ENCODE measurements at regions not wholly inside any gene's neighbourhood (a gene's known extent, or its start where the extent isn't known, plus 50 kb on each side); places are given as distances from the start of the nearest gene placed in this dataset.

GRCh38 chr16:86809458-86809955, 231.2 kb downstream of the FOXL1 start:
- DNase-seq: no peak

GRCh38 chr16:86810062-86810461, 231.7 kb downstream of the FOXL1 start:
- no peak for DNase-seq

DNA sequence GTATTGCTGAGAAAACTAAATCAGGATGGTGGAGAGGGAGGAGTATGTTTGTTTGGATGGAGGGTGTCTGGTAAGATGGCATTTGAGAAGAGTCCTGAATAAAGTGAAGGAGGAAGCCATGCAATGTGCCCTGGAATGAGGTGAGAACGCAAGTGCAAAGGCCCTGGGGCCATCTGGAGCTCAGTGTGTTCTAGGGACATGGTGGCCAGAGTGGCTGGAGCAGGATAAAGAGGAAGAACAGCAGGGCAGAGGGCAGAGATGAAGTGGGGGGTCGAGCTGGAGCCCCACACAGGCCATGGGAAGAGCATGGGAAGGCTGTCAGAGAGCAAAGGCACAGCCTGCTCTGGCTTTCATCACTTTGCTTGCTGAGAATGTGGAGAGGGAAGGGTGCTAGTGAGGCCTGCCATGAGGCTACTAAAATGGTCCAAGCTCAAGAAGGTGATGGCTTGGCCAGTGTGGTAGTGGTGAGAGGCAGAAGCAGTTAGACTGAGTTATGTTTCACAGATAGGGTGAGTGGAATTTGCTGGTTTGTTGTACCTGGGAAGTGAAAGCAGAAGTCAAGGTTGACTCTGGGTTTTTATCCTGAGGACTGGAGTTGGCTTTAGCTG, 234.1 kb downstream of the FOXL1 start:
- no peak for DNase-seq

DNA sequence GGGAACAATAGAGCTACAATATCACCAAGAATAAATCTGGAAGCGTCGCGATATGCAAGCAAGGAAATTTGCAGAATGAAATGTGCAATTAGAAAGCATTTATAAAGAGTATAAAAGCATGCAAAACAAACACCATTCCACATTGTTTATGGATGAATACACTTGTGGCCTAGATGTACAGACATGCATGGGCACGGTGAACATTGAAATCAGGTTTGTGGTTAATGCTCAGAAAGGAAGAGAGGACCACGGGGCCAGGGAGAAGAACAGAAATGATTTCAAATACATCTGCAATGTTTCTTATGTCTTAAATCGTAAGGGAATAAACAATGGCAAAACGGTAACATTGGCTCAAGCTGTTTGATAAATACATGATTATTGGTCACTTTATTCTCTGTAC, 235.9 kb downstream of the FOXL1 start:
- no peak for DNase-seq

DNA sequence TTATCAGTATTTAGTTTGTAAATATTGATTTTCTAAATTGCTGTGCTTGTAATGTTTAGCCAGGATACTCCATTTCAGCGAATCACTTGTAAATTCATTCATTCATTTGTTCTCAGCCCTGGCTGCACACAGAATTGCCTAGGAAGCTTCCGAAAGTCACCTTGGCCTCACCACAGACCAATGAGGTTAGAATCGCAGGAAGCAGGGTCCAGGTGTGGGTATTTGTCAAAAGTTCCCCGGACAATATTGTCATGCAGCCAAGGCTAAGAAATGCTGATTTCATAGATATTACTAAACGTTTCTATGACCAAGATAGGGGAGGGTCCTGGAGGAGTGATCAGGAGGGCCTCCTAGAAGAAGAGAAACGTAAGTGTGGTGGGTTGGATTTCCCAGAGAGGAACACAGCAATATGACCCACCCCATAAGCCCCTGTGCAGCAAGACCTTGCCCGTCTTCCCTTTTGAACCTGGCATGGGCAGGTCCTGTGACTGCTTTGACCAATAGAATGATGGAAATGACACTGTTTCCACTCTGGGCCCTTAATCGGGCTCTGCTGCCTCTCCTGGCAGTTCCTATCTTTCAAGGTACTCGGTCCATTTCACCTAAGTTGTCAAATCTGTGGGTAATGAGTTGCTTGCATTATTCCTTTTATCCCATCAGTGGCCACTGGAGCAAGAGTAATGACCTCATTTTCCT, 238.7 kb downstream of the FOXL1 start:
- no peak for DNase-seq

DNA sequence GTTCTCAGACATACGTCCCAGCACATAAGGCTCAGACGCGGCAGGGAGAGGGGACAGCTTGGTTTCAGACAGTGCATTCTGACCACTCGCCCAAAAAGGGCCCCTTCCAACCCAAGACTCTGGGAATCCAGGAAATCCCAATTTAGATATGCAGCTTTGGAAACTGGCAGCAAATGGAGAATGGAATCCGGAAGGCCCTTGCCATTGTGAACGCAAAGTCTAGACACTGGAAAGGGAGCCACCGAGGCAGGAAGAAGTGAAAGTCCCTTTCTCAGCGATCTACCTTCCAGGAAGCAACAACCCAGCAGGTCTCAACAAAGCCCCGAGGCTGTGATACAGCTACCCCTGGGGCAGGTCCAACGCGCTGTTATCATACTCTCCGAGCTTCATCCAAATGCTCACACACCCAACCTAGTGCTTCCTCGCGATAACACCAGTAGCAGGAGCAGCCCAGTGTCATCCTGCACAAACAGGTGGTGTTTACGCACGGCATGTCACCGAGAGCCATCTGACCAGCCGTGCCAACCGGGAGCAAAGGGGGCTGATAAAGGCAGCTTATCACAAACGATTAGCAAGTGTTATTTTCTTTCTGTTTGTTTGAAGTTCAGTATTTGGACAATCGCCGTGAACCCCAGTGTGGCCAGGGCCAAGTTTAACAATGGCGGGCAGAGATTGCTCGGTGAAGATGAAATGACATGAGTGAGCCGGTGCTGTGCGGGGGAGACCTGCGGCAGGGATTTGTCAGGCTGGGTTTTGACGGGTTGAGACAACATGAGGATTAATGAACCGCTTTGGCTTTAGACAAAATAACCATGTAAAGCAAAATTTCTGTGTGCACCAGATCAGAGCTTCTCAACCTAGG, 240.6 kb downstream of the FOXL1 start:
- no peak for DNase-seq

- DNase-seq: no peak
Measured at GRCh38 chr16:86819533-86819892, 241.2 kb downstream of the FOXL1 start.

- no peak for DNase-seq
Measured at GRCh38 chr16:86821895-86822294, 243.5 kb downstream of the FOXL1 start.

DNA sequence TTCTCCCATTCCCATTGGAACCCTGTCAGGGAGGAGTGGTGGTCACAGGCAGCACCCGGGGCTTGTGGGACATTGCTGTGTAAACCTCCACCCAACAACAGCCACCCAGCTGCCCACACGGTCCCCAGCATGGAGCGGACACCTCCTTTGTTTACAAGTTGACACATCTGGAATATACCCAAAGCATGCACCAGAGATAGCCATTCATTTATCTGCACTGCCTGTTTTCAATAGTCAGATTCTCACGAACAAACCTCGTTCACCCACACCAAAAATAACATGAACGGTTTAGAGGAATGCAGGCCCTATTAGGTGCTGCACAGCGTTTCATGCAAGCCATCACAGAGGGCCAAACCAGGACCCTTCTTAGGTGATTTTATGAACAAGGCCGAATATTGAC, 244.8 kb downstream of the FOXL1 start:
- no peak for DNase-seq

- no peak for DNase-seq
Measured at GRCh38 chr16:86823888-86824671, 245.7 kb downstream of the FOXL1 start.

DNA sequence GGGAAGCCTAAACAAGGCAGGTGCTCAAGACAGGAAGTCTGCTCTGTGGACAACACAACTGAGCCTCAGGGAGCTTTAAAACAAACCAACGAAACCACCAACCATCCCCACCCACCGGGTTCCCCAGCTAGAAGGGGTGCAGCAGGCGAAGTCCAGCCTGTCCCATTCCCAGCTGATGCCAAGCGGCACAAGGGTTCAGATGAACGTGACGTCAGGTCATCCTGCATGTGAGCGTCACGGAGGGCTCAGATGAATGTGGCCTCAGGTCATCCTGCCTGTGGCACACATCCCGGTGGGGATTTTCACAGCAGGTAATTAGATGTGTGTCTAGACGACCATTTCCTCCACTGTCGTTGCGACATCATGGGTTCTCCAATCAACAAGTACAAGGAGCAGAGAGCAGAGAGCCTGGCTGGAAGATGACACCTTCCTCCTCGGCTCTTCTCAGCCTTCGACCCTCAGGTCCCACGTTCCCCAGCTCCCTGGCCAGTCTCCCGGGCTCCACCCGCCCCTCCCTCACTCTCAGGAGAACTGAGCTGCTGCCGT, 246.5 kb downstream of the FOXL1 start:
- no peak for DNase-seq

DNA sequence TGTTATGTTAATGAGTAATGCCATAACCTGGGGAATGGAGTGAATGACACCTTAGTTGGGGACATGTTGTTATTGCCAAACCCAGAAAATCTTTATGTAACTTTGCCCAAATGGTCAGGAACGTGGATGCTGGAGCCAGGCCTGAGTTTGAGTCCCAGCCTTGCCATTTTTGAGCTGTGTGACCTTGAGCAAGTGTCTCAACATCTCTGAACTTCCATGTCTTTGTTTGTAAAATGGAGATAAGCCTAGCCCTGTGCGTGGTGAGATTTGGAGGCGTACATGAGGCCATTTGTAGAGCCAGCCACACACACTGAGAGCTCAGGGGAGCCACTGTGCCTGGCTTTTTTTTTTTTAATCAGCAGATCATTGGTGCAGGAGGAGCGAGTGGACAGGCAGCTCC, 247.3 kb downstream of the FOXL1 start:
- no peak for DNase-seq

- no peak for DNase-seq
Measured at GRCh38 chr16:86826941-86827340, 248.6 kb downstream of the FOXL1 start.

DNA sequence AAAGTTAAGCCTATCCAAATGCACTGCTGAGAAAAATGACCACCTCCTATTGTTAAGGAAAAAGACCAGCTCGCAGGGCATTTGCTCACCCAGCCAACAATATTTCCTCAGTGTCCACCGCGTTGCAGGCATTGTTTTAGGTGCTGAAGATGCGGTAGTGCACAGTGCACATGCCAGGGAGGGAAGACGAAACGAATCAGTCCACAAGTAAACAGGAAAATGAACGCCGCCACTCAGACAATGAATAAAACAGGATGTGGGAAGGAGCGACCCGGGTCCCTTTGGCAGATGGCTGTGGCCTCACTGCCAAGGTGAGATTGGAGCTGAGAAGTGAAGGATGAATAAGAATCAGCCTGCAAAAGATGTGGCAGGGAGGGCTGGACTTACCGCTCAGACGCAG, 249.2 kb downstream of the FOXL1 start:
- DNase-seq: no peak

DNA sequence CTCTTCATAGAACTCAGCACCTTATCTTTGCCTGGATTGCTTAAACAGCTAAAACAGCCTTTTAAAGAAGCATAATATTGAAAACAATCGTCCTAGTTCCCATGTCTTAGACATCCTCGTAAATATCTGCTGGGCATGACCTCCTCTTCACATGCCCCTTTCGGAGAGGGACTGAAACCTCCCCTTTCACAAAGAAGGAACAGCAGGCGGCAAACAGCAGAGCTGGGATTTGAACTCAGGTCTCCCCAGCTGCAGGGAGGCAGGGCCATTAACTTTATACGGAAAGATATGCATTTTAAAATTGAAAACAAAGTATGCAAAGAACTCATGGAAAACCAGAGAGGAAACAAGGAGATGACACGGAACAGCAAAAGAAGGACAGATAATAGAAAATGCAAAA, 249.9 kb downstream of the FOXL1 start:
- no peak for DNase-seq

- no peak for DNase-seq
Measured at GRCh38 chr16:86828653-86829052, 250.3 kb downstream of the FOXL1 start.

- no peak for DNase-seq
Measured at GRCh38 chr16:86831366-86831765, 253.0 kb downstream of the FOXL1 start.

- DNase-seq: no peak
Measured at GRCh38 chr16:86833136-86833535, 254.8 kb downstream of the FOXL1 start.

- DNase-seq: no peak
Measured at GRCh38 chr16:86834451-86835035, 256.2 kb downstream of the FOXL1 start.

GRCh38 chr16:86835982-86836381, 257.6 kb downstream of the FOXL1 start:
- no peak for DNase-seq

DNA sequence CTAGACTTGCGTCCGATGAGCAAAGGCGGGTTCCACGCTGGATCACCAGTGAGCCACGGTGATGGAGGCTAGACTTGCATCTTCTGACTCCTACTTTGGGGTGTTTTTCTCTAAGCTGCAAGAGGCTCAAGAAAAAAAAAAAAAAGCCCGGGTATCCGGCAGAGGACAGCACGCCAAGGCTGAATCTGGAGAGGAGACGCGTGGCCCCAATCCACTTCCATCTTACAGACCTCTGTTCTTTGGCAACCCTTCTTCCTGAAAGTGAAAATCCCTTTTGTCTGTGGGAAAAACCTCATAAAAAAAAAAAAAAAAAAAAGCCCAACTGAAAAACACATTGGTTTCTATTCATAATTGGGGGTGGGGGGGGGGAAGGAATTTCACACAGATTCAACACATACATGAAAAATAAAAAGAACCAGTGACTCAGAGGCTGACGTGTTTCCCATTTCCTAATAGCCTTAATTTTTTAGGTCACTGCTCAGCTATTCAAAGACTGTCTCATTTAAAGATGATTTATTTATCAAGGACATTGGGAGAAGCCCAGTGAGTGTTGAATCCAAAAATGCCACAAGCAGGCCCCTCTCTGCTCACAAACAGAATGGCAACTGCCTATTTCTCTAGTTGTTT, 258.3 kb downstream of the FOXL1 start:
- no peak for DNase-seq

GRCh38 chr16:86843812-86844211, 265.5 kb downstream of the FOXL1 start:
- DNase-seq: no peak
